Fibroblast of skin of right biceps (primary cell): ENCODE measurements at regions not wholly inside any gene's neighbourhood (a gene's known extent, or its start where the extent isn't known, plus 50 kb on each side); places are given as distances from the start of the nearest gene placed in this dataset.
A peak's percentile ranks its signal among the peaks of the same experiment; 100 is the strongest.
"Not testable (repeated sequence)": the region's sequence is repeated elsewhere in the genome, so short reads cannot be mapped to it uniquely, and the experiment has no call there.

Source experiments
- DNase-seq: peaks from one replicate; pipeline ENCODE4 v3.0.0-alpha.2; 2013

DNA sequence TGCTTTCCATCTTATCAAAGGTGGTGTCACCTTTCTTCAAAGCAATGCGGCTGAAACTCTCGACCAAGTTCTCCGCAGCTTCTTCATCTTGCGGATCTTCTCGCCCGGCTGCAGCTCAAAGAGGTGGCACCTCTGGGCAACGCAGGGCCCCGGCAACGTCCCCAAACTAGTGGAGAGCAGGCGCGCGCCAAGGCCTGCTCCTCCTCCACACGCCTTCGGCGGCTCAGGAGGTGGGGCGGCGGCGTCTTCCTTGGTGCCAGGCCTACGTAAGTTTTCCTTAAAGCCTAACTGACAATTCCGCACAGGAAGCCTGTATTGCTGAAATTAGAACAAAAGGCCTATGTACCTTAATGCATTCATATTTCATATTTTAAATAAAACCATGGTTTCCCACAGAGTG lies 112.0 kb downstream of the TMX1 start:
- DNase-seq = no peak

DNA sequence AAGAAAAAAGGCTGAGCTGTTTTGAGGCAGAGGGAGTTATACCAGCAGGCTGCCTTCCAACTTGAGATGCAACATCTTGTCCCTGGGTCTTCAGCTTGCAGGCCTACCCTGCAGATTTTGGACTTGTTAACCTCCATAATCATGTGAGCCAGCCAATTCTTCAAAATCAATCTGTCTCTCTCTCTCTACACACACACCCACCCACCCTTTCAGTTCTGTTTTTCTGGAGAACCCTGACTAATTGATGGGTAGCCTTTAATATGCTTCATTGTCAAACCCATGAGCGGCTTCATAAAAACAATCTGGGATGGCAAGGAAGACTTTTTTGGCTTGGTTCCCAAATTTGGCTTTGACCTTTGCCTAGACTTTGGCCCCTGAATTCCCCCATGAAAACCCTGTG lies 113.9 kb downstream of the TMX1 start:
- DNase-seq = no peak

DNA sequence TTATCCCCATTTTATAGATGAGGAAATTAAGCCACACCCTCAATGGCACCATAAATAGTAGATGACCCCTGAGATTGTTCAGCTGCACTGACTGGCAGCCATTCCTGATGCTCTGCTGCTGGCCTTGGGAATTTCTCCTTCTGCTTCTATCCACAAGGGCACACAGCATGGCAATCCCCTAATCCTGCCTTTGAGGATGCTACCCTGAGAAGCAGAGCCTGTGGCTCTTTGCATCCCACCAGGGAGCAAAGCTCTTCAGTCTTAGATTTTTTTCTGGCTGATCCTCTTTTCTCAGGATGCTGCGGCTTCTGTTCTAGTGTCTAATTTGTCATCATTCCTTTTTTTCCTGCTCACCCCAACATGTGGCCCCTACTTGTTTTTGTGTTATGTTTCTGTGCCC lies 114.8 kb downstream of the TMX1 start:
- no peak for DNase-seq

DNA sequence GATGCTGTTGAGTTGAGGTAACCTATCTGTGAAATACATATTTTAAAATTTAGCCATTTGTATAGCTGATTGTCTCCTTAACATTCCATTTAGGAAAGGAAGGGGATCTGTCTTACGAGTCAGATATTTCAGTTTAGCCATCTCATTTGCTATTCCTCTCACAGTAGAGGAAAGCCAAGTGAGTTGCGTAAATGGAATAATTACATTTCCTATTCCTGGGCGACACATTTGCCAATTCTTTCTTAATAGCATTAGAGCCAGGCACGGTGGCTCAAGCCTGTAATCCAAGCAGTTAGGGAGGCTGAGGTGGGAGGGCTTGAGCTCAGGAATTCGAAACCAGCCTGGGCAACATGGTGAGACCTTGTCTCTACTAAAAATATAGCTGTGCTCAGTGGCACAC lies 116.3 kb downstream of the TMX1 start:
- peak; percentile 20 for DNase-seq

DNA sequence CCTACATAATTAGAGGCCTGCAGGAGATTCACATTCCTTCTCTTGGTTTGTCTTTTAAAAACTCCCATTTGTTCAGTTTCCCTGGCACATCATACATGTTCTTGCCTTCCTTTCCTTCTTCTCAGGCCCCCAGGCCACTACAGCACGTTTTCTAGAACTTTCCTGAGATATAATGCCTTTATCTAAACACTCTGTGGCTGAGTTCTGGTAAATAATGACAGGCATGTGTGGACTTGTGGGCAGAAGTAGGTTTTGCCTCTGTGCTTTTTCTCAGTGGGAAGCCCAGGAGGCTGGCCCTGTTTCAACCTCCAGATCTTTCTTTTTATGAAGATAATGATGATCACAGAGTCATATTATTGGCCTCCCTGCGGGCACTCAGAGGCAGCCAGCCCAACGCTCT lies 117.2 kb downstream of the TMX1 start:
- no peak for DNase-seq

DNA sequence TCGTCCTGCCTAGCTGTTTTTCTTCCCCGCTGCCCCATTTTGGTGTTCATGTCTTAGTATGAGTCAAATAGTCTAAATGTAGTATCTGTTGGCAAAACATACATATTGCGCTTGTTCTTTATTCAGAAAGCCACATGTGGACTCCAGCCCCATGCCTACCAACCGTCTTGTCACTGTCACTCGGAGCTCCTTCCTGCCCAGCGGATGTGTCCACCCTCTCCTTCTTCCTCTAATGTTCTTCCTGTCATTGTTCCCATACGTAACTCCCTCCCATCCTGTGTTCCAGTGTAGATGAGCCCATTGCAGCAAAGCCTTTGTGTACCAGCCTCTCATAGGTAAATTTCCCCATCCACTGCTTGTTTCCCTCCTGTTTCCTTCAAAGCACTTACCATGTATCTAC lies 120.5 kb downstream of the TMX1 start:
- no peak for DNase-seq

DNA sequence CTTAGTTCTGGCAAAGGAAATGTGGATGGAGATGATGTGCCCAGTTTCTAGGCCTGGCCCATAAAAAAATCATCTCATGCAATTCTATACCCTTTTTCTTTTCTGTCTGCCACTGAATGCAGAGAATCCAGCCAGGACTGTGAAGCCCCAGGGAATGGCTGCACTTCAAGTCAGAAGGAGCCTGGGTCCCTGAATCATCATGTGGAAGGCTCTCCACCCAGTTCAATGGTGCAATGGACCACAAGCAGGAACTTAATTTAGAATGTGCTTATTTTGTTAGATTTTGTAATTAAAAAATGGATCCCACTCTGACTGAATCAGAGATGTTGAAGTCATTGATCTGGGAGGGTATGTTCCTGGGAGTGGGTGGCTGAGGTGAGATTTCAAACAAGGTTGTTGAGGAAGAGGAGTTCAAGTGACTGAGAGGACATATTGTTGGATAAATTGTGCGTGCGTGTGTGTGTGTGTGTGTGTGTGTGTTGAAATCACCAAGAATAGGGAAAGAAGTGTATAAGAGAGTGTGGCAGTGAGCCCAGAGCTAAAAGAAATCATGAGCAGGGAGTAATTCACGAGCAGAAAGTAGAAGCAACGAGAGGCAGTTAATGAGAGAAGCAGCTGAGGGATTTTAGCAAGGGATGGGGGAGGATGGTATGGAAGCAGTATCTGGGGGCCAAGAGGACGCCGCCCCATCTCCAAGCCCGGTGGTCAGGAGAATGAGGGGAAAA lies 125.4 kb downstream of the TMX1 start:
- no peak for DNase-seq

DNA sequence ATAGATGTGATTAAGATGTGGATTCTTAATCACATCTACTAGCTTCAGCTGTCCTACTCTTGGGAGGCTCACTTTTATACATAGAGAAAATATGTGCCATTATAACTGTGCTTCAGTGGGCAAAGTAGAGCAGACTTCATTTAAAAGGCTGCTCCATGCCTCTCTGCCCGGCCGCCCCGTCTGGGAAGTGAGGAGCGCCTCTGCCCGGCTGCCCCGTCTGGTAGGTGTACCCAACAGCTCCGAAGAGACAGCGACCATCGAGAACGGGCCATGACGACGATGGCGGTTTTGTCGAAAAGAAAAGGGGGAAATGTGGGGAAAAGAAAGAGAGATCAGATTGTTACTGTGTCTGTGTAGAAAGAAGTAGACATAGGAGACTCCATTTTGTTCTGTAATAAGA lies 126.4 kb downstream of the TMX1 start:
- DNase-seq = not testable (repeated sequence)

DNA sequence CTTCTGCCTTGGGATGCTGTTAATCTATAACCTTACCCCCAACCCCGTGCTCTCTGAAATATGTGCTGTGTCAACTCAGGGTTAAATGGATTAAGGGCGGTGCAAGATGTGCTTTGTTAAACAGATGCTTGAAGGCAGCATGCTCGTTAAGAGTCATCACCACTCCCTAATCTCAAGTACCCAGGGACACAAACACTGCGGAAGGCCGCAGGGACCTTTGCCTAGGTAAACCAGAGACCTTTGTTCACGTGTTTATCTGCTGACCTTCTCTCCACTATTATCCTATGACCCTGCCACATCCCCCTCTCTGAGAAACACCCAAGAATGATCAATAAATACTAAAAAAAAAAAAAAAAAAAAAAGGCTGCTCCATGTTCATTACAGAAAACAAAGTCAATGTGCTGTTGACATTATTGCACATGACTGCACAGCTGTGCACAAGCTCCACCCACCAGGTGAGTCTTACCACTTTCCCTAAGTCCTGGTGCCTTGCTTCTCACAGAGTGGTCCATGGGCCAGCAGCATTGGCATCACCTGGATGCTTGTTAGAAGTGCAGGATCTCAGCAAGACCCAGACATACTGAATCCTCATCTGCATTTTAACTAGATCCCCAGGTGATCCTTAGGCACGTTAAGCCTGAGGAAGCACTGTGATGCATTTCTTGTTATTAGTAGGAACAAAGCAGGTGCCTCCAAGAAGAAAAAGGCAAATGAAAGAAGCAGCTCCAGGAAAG lies 127.0 kb downstream of the TMX1 start:
- DNase-seq = not testable (repeated sequence)

DNA sequence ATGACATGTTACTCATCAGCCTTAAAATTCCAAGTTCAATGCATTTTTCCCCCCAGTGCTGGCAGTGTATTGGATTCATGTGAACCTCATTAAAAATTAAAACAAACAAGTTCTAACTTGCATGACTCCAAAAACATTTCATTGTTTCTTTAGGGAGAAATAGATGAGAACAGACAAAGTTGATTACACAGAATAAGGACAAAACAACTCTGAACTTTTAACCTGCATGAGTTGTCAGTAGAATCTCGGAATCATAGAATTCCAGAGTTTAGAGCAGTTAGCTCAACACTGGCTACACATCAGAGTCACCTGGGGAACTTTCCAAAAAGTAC lies 127.5 kb downstream of the TMX1 start:
- peak; percentile 81 for DNase-seq

DNA sequence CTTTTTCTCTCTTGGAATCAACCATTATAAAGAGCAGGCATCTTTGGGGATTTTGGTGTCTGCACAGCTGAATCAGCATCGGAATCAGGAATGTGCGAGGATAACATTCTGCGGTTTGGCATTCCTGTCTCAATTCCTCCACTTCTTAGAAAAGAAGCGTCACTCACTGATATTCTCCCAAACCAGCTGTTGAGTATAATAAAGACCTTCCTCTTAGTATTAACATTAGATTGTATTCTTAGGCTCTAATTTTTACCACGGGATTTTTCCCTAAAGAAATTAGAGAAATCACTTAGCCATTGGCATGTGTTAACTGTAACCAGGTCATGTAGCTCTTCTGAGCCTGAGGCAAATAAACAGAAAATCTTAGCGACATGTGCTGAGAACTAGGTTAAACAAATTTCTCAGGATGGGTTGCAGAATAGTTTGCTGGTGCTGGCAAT lies 128.7 kb downstream of the TMX1 start:
- DNase-seq = peak; percentile 92

DNA sequence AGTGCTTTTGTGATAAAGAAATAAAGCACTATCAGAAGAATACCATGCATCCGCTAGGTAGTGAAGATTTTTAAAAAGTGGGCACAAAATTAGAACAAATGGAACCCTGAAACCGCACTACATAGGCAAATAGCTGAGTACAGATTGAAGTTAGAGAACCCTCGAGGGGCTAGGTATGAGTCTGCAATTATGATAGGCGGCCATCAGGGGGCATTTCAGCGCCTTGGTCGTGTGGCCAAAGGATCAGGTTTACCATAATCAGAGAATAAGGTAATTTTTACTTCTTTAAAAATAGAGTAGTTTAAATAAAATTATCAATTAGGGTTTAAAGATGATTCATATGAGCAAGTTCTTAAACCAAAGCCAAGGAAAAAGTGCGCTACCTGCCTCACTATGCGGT lies 129.8 kb downstream of the TMX1 start:
- no peak for DNase-seq

DNA sequence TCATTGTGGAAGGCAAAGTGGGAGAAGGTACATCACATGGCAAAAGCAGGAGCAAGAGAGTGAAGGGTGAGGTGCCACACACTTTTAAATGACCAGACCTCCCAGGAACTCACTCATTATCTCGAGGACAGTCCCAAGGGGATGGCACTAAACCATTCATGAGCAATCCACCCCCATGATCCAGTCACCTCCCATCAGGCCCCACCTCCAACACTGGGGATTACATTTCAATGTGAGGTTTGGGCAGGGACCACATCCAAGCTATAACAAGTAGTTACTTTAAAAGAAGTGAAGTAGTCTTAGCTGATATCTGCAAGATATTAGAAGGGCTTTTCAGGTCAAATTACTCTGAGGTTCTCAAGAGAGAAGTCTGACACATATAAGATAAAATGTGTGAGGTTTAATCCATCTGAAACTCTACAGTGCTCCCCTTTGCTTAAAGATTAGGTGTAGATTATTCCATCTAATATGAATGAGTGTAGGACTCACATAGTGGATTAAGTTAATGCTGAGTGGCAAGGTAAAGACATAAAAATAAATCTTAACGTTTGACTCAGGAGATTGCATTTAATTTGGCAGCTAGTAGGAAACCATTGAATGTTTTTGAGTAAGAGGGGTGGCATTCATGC lies 130.8 kb downstream of the TMX1 start:
- peak; percentile 61 for DNase-seq

DNA sequence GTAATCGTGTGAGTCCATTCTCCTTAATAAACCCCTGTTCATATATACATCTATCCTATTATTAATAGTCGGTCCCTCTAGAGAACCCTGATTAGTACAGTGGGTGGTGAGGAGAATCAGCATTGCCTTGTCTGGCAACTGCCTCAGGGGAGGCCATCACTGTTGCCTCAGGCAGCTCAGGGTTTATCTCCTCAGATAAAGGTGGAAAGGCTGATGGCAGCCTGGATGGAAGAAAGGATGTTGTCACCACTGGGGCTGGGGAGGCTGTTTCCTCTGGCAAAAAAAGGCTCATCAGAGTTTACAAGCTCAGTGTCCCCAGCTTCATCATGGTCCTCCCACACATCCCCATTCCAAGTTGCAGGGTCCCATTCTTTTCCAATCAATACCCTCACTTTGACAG lies 137.1 kb downstream of the TMX1 start:
- DNase-seq = not testable (repeated sequence)

DNA sequence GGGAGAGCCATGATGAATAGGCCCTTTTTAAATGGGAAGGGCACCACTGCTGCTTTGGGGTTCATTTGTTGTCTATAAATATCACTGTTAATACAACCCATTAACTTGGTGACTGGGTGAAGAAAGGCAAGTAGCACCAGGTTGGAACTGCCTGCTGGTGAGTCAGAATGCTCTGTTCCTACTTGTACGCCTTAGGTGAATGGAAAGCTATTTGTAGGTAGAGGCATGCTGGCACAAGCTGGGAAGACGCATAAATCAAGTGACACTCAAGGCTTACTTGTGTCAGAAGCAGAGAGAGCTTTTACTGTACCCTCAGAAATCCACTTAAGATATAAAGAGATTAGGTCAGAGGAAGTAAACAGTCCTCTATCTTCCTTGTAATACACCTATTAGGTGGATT lies 142.5 kb downstream of the TMX1 start:
- DNase-seq = no peak

DNA sequence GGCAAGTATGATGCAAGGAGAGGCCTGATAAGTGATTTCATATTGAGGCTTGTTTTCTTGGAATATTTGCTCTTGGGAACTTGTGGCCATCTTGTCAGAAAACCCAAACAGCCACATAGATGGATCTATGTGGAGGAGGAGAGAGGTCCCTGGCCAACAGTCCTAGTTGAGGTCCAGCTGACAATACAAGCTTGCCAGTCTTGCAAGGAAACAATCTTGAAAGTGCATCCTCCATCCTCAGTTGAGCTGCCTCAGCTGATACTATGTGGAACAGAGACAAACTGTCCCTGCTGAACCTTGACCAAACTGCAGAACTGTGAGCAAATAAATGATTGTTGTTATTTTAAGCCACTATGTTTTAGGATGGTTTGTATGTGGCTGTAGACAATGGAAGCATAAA lies 146.4 kb downstream of the TMX1 start:
- DNase-seq = no peak

DNA sequence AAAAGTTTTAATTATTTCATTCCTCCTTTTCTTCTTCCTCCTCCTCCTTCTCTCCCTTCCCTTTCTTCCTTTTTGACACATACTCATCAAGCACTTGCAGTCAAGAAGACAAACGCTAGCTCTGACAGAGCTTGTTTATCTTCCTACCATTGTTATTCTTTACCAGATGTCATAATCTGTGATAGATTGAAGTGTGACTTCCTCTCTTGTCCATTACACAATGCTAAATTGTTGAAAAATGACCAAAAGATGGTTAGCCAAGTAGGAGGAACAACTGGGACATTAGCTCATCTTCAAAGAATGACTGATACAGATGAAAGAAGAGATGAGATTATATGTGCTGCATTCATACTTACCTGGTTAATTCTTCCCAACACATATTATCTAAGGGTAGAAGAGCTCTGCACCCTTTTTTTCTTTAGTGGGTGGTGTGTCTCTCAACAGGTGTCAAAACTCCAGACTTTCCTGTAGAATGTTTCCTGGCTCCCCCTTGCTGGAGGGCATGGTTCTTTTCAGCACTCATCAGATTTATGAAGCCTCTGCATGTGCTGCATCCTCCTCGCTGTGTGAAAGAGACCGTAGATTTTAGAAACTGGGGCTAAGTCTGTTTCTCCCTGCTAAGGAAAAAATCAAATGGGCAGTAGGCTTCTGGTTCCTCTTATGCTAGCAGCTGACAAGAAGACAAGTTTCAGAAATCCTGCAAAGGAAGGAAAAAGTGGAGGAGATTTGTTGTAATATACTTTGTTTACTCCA lies 147.1 kb downstream of the TMX1 start:
- peak; percentile 39 for DNase-seq

DNA sequence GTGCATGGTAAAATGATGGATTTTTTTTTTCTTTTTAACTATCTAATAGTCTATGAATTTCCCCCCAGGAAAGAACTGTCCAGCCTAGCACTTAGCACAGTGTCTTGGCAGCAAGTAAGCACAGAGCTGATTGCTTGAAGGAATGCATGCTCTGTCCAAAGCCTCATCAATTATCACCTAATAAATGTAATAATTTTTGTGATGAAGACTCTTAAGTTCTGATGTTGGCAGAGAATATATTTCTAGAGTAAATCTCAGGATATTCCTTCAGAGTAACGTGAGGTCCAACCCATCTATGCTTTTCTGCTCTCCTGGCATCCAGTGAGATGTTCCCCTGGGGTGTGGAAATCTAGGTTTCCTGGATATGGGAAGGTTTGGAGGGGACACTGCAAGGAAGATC lies 152.4 kb downstream of the TMX1 start:
- no peak for DNase-seq

DNA sequence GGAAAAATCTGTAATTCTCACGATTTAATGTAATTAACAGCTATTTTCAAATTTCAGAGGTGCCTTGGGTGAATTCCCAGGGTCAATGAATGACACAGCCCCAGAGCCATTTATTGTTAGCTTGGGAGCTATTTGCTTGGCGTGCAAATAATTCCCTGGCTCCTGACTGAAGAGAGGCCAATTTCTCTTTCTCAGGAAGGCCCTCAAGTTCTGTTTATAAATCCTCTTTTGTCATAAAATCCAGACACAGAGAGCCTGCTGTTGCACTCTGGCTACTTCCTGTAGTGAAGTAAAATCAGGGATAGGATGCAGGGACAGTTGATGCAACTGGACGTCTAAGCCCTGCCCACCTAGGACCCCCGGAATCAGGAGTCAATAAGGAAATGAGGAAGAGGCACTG lies 154.3 kb downstream of the TMX1 start:
- DNase-seq = peak; percentile 35

DNA sequence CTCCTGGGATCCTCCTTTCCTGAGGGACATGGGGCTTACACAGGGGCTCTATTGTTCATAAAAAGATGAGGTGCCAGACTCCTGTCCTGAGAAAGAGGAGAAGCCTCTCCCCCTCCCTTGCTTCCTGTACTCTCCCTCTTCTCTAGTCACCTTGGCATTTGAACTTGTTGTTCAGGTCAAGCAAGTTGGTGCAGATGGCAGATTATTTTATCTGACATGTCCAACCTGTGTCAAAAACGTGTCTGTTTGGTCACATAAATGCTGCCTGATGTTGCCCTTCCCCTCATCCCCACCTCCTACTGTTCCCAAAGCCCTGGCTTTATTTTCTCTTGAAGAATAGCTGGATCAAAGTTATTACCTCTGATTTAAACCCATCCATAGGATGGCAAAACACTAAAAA lies 154.8 kb downstream of the TMX1 start:
- no peak for DNase-seq

DNA sequence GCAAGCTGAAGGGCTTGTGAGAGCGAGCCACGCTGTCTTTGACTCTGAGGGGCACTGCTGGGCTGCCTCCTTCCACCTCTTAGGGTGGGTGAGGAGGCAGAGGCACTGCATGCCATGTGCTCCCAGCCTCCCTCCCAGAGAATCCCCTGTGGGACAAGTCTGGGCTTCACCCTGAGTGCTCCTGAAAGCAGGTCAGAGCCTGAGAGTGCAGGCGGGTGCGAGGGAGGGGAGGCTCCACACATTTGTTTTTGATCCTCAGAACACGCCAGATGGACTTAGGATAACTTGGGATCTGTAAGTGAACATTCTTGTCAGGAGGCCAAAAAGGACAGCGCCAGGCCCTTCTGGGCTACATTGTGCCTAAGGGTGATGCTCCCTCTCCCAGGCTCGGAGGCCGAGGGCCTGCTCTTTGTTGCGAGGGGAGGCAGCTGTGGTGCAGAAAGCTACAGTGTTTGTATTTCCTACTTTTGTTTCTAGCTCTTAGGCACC lies 155.4 kb downstream of the TMX1 start:
- peak; percentile 88 for DNase-seq

DNA sequence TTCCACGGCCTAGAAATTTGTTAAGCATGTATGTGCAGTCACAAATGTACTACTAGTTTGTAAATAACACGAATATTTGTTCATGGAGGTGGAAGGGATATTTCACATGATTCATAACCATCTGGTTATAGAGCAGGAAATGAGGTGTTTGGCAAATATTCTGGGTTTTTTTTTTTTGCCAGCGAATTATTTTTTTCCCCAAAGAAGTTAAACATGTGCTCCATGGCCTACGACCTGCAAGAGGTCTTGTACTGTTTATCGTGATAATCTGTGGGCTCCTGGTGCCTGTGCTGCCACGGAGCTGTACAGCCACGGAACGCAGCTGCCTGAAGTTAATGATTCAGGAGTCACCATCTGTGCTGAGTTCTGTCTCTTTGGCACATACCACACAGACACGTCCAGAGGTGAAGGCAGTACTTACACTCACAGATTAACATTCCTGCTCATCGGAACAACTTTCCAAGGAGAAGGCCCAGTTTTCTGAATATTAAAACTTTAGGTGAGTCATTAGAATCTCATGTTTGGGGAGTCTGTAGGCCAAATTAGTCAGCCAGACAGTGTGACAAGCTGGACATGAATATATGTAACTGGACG lies 156.3 kb downstream of the TMX1 start:
- peak; percentile 97 for DNase-seq

DNA sequence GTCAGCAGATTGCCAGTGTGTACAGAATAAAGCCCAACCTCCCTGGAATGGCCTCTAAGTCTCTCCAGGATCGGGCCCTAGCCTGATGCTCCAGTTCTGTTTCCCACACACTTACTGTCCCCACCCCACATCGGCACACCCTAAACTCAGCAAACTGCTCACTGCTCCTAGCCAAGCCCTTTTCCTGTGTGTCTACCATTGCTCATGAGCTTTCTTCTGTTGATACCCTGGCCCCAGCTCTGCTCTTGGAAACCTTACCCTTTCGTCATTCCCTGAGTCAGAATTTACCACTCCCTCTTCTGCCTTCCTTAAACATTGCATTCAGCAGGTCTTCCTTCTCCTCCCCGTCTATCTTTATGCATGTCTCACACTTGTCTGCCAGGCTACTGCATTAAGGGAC lies 158.9 kb downstream of the TMX1 start:
- peak; percentile 91 for DNase-seq
